NCI-H1417 (cell line): ENCODE measurements at regions not wholly inside any gene's neighbourhood (a gene's known extent, or its start where the extent isn't known, plus 50 kb on each side); places are given as distances from the start of the nearest gene placed in this dataset.

ENCODE experiments used
- DNase-seq, 3 experiments: peaks; one replicate each; lab custom pipeline; 2025; lab: John Stamatoyannopoulos, UW

GRCh38 chr3:102747611-102748010 is 312.8 kb downstream of the ZPLD1 start:
- no peak for DNase-seq

- no peak for DNase-seq
Measured at GRCh38 chr3:102748646-102749045, 313.8 kb downstream of the ZPLD1 start.

- DNase-seq, result no peak
Measured at GRCh38 chr3:102750322-102750721, 315.5 kb downstream of the ZPLD1 start.

GRCh38 chr3:102753901-102754300 is 319.1 kb downstream of the ZPLD1 start:
- DNase-seq, result no peak

GRCh38 chr3:102756706-102757105 is 321.9 kb downstream of the ZPLD1 start:
- DNase-seq, result no peak

GRCh38 chr3:102757950-102758349 is 323.1 kb downstream of the ZPLD1 start:
- DNase-seq, result no peak

GRCh38 chr3:102761766-102762165 is 327.0 kb downstream of the ZPLD1 start:
- no peak for DNase-seq

GRCh38 chr3:102790747-102791325 is 356.0 kb downstream of the ZPLD1 start:
- no peak for DNase-seq

GRCh38 chr3:102791641-102792589 is 357.1 kb downstream of the ZPLD1 start:
- no peak for DNase-seq

GRCh38 chr3:102796804-102797203 is 362.0 kb downstream of the ZPLD1 start:
- DNase-seq, result peak in 1 of 3 experiments; percentile 6

- DNase-seq, result no peak
Measured at GRCh38 chr3:102802819-102803420, 368.1 kb downstream of the ZPLD1 start.

GRCh38 chr3:102810937-102811336 is 376.1 kb downstream of the ZPLD1 start:
- DNase-seq, result no peak

GRCh38 chr3:102826636-102827035 is 391.8 kb downstream of the ZPLD1 start:
- DNase-seq, result peak in 1 of 3 experiments; percentile 16

GRCh38 chr3:102827386-102827785 is 392.6 kb downstream of the ZPLD1 start:
- peak in 1 of 3 experiments; percentile 16 for DNase-seq

- no peak for DNase-seq
Measured at GRCh38 chr3:102830415-102830814, 395.6 kb downstream of the ZPLD1 start.

GRCh38 chr3:102841866-102842265 is 407.1 kb downstream of the ZPLD1 start:
- DNase-seq, result no peak

- no peak for DNase-seq
Measured at GRCh38 chr3:102866845-102867244, 432.0 kb downstream of the ZPLD1 start.

GRCh38 chr3:102883515-102883914 is 448.7 kb downstream of the ZPLD1 start:
- DNase-seq, result no peak

GRCh38 chr3:102885289-102885688 is 450.5 kb downstream of the ZPLD1 start:
- no peak for DNase-seq

- no peak for DNase-seq
Measured at GRCh38 chr3:102887431-102887830, 452.6 kb downstream of the ZPLD1 start.

- DNase-seq, result no peak
Measured at GRCh38 chr3:102896851-102897621, 462.2 kb downstream of the ZPLD1 start.

GRCh38 chr3:102904629-102905028 is 469.8 kb downstream of the ZPLD1 start:
- DNase-seq, result no peak
